Midbrain (tissue), 1 donor: ENCODE measurements at regions not wholly inside any gene's neighbourhood (a gene's known extent, or its start where the extent isn't known, plus 50 kb on each side); places are given as distances from the start of the nearest gene placed in this dataset.

Experiments used
- DNase-seq: peaks from one replicate; lab custom pipeline; 2025; lab: John Stamatoyannopoulos, UW

- no peak for DNase-seq
Observed at GRCh38 chr10:124346831-124347230, 71.9 kb downstream of the OAT start.

- no peak for DNase-seq
Observed at GRCh38 chr10:124345521-124345920, 73.2 kb downstream of the OAT start.

GRCh38 chr10:124344931-124345330 lies 73.8 kb downstream of the OAT start:
- DNase-seq = no peak

- DNase-seq = no peak
Observed at GRCh38 chr10:124344266-124344590, 74.5 kb downstream of the OAT start.

- no peak for DNase-seq
Observed at GRCh38 chr10:124343351-124344265, 75.1 kb downstream of the OAT start.

GRCh38 chr10:124342821-124343170 lies 75.9 kb downstream of the OAT start:
- no peak for DNase-seq

- DNase-seq = no peak
Observed at GRCh38 chr10:124342136-124342820, 76.4 kb downstream of the OAT start.

- no peak for DNase-seq
Observed at GRCh38 chr10:124341768-124342135, 77.0 kb downstream of the OAT start.

GRCh38 chr10:124340033-124340760 lies 78.5 kb downstream of the OAT start:
- DNase-seq = no peak

GRCh38 chr10:124339119-124340032 lies 79.3 kb downstream of the OAT start:
- no peak for DNase-seq

GRCh38 chr10:124338276-124338925 lies 80.3 kb downstream of the OAT start:
- DNase-seq = no peak

GRCh38 chr10:124336186-124336585 lies 82.5 kb downstream of the OAT start:
- no peak for DNase-seq

- no peak for DNase-seq
Observed at GRCh38 chr10:124333931-124334330, 84.8 kb downstream of the OAT start.

- DNase-seq = no peak
Observed at GRCh38 chr10:124332426-124332825, 86.3 kb downstream of the OAT start.

- DNase-seq = no peak
Observed at GRCh38 chr10:124329941-124330340, 88.8 kb downstream of the OAT start.

GRCh38 chr10:124329362-124329761 lies 89.4 kb downstream of the OAT start:
- no peak for DNase-seq

GRCh38 chr10:124328477-124329220 lies 90.1 kb downstream of the OAT start:
- DNase-seq = no peak

GRCh38 chr10:124325998-124326636 lies 92.6 kb downstream of the OAT start:
- DNase-seq = no peak

GRCh38 chr10:124325633-124325914 lies 93.1 kb downstream of the OAT start:
- no peak for DNase-seq
